Heart left ventricle (tissue), 16 donors: ENCODE measurements at regions not wholly inside any gene's neighbourhood (a gene's known extent, or its start where the extent isn't known, plus 50 kb on each side); places are given as distances from the start of the nearest gene placed in this dataset.

Source experiments
- ATAC-seq, 4 donors: fragments of 200-7000 bp; cut with Tn5 transposase; one replicate each; pipeline ENCODE4 v1.9.1; 2020 to 2022; ENCODE audit warnings: moderate library complexity in 4 of 4, mild to moderate bottlenecking in 3 of 4, moderate number of reproducible peaks in 1 of 4
- DNase-seq, 5 donors: peaks; one replicate each; pipeline ENCODE4 v3.0.0-alpha.2; 2020
- H3K27ac ChIP-seq, 12 donors: fragments of 200-600 bp; sonication (generic) in 4 of 12; one replicate each; pipeline versions ENCODE4 v1.5.0 to v1.8.0; 2016 to 2022; ENCODE audit warnings: mild to moderate bottlenecking in 2 of 12
- H3K27me3 ChIP-seq, 9 donors: fragments of 200-600 bp; sonication (generic) in 2 of 9; one replicate each; pipeline versions ENCODE4 v1.5.1 to v1.8.0; 2016 to 2022; ENCODE audit warnings: mild to moderate bottlenecking in 3 of 9
- H3K36me3 ChIP-seq, 9 donors: fragments of 200-600 bp; sonication (generic) in 2 of 9; one replicate each; pipeline versions ENCODE4 v1.5.0 to v1.8.0; 2018 to 2022; ENCODE audit warnings: mild to moderate bottlenecking in 2 of 9
- H3K4me1 ChIP-seq, 12 donors: fragments of 200-600 bp; sonication (generic) in 4 of 12; one replicate each; pipeline versions ENCODE4 v1.5.0 to v1.8.0; 2016 to 2022; ENCODE audit warnings: mild to moderate bottlenecking in 3 of 12
- H3K4me3 ChIP-seq, 12 donors: fragments of 200-600 bp; sonication (generic) in 4 of 12; one replicate each; pipeline versions ENCODE4 v1.5.0 to v1.8.0; 2017 to 2022; ENCODE audit warnings: mild to moderate bottlenecking in 9 of 12, moderate library complexity in 4 of 12
- H3K9me3 ChIP-seq, 12 donors: fragments of 200-600 bp; sonication (generic) in 4 of 12; one replicate each; pipeline versions ENCODE4 v1.5.0 to v1.8.0; 2016 to 2022; ENCODE audit warnings: mild to moderate bottlenecking in 1 of 12
- POLR2A ChIP-seq, 2 donors: fragments of 450-650 bp; IDR thresholded peaks; one replicate each; pipeline ENCODE4 v1.6.1; 2017; ENCODE audit warnings: antibody characterized with exemption in 2 of 2, mild to moderate bottlenecking in 2 of 2, moderate library complexity in 2 of 2
- WGBS, 4 donors: extraction: QIAGEN DNeasy Blood & Tissue Kit in 2 of 4; methylation state at CpG; one replicate each; pipeline versions ENCODE4 v1.1.5 to v1.1.7; 2013 to 2018; 5-methylcytosine and 5-hydroxymethylcytosine counted together
- intact Hi-C, 10 donors: fragments of 100-400 bp; cut with DNase I; formaldehyde crosslinking; loops; one replicate each; pipeline versions ENCODE4 v1.11.1 to v1.14.2; 2022
- TF ChIP-seq, protein P1 (sequence below), 12 donors: fragments of 200-600 bp; sonication (generic) in 4 of 12; IDR thresholded peaks; one replicate each; pipeline versions ENCODE4 v1.5.0 to v1.8.0; 2018 to 2022; ENCODE audit warnings: antibody characterized with exemption in 12 of 12, mild to moderate bottlenecking in 5 of 12
- donor health status: ischemic (EF 13 %, LVEDD 7.1; RV severe dilation, severe dysfunction).
- donor health status: healthy with polysubstance abuse.
- donor health status: DM: no; HTN: yes; CAD: no.
- donor health status: DM: no; HTN: no; CAD: no.
- donor health status: ischemic (EF 25% LVEDD 6.9; RV normal size, moderate dysfunction).
- donor health status: ischemic (EF 25% LVEDD 5.7; RV mildly dilated, moderate dysfunction).
- donor health status: healthy.
- donor health status: DM: yes; HTN: yes; CAD: no.
- donor health status: ischemic (EF 35%, LVEDD 5.7; RV mildly dilated, moderate dysfunction).
- donor health status: nonischemic (EF 11% LVEDD 7.7; RV severe dilation, severe dysfunction).
- donor health status: DM: yes; HTN: yes; CAD: no.
- donor health status: PGD.
- donor health status: ischemic (EF 29% LVEDD 5.4; RV normal size, mild dysfunction).
- donor health status: nonischemic (EF 23%, LVEDD 6.1; RV moderate dilation, normal function).

GRCh38 chr1:240031009-240031408 lies 60.7 kb upstream of the FMN2 start:
- no peak for ATAC-seq
- Histone ChIP-seq H3K4me3 (no peak overlapping the region), H3K9me3 (no peaks in the 10 kb centered on the region), H3K27me3 (peaks cover 0 to 8% (median 0%) of the 10 kb centered on the region in 9 donors), H3K4me1 (no peaks in the 10 kb centered on the region), H3K36me3 (no peaks in the 10 kb centered on the region), H3K27ac (no peak overlapping the region)
- intact Hi-C loops: loop anchor here in 1 of 10 donors (10.0 kb wide), 1 partner anchor 114 kb away; no protein-coding TSS in a partner anchor
- no peak for DNase-seq
- no peak for TF ChIP-seq POLR2A (IDR thresholded peaks at IDR 0.05)
- TF ChIP-seq, protein P1, sequence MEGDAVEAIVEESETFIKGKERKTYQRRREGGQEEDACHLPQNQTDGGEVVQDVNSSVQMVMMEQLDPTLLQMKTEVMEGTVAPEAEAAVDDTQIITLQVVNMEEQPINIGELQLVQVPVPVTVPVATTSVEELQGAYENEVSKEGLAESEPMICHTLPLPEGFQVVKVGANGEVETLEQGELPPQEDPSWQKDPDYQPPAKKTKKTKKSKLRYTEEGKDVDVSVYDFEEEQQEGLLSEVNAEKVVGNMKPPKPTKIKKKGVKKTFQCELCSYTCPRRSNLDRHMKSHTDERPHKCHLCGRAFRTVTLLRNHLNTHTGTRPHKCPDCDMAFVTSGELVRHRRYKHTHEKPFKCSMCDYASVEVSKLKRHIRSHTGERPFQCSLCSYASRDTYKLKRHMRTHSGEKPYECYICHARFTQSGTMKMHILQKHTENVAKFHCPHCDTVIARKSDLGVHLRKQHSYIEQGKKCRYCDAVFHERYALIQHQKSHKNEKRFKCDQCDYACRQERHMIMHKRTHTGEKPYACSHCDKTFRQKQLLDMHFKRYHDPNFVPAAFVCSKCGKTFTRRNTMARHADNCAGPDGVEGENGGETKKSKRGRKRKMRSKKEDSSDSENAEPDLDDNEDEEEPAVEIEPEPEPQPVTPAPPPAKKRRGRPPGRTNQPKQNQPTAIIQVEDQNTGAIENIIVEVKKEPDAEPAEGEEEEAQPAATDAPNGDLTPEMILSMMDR (IDR thresholded peaks at IDR 0.05): no peak
- WGBS, 4 donors: 74 to 76% (median 75%) methylated on average over 5 of the region's 5 CpGs

DNA sequence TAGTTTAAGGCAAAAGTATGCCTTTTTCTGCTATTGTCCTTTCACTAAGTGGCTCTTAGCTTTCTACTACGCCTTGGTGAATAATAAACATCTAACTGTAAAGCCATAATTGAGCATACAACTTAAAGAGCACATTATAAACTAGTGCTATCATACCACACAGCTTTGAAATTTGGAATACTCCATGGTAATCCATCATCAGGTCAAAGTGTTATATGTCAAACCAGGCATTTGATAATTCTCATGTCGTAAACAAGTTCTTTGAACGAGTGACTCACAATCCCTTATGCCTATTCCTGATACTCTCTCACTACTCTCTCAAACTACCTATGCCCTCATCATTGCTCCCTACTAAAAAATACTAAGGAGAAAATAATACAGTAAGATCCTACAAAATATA lies 60.3 kb upstream of the FMN2 start:
- Histone ChIP-seq H3K9me3 (no peaks in the 10 kb centered on the region), H3K27ac (no peak overlapping the region), H3K36me3 (no peaks in the 10 kb centered on the region), H3K4me3 (no peak overlapping the region), H3K4me1 (no peaks in the 10 kb centered on the region), H3K27me3 (peaks cover 0 to 8% (median 0%) of the 10 kb centered on the region in 9 donors)
- no peak for DNase-seq
- 73 to 78% (median 75%) methylated on average over 3 of the region's 3 CpGs for WGBS, 4 donors
- no peak for TF ChIP-seq POLR2A (IDR thresholded peaks at IDR 0.05)
- TF ChIP-seq, protein P1 (IDR thresholded peaks at IDR 0.05): no peak
- intact Hi-C loops: loop anchor here in 1 of 10 donors (10.0 kb wide), 1 partner anchor 113 kb away; no protein-coding TSS in a partner anchor
- ATAC-seq: no peak

- DNase-seq: no peak
- no peak overlapping the region for H3K4me3 ChIP-seq
- intact Hi-C loops: loop anchor here in 1 of 10 donors (10.0 kb wide), 1 partner anchor 111 kb away; no protein-coding TSS in a partner anchor
- H3K27ac ChIP-seq: no peak overlapping the region
- H3K36me3 ChIP-seq: no peaks in the 10 kb centered on the region
- no peak for ATAC-seq
- 22 to 29% (median 27%) methylated on average over 3 of the region's 3 CpGs for WGBS, 4 donors
- peaks cover 0 to 5% (median 0%) of the 10 kb centered on the region in 12 donors for H3K9me3 ChIP-seq
- peaks cover 0 to 8% (median 0%) of the 10 kb centered on the region in 9 donors for H3K27me3 ChIP-seq
- TF ChIP-seq, protein P1 (IDR thresholded peaks at IDR 0.05): no peak
- no peak for TF ChIP-seq POLR2A (IDR thresholded peaks at IDR 0.05)
- no peaks in the 10 kb centered on the region for H3K4me1 ChIP-seq
These were observed 58.3 kb upstream of the FMN2 start for GRCh38 chr1:240033406-240033805.

DNA sequence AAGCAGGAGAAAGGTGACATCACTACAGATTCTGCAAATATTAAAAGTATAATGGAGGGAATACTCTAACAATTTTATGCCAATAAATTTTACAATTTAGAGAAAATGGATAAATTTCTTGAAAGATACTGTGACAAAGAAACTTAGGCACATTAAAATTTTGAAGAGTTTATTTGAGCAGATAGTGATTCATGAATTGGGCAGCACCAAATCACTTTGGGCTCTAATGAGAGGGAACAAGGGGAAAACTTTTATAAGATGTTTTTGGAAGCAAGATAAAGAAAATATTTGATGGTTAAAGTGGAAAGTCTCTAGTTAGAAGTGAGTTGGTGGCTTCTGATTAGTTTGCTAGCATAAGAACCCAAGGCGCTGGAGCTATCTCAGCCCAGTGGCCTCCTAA lies 55.2 kb upstream of the FMN2 start:
- TF ChIP-seq POLR2A (IDR thresholded peaks at IDR 0.05): no peak
- TF ChIP-seq, protein P1 (IDR thresholded peaks at IDR 0.05): no peak
- no peak for DNase-seq
- Histone ChIP-seq H3K27me3 (peaks cover 0 to 4% (median 0%) of the 10 kb centered on the region in 9 donors), H3K27ac (no peak overlapping the region), H3K36me3 (no peaks in the 10 kb centered on the region), H3K4me1 (no peaks in the 10 kb centered on the region), H3K4me3 (no peak overlapping the region), H3K9me3 (peaks cover 0 to 5% (median 0%) of the 10 kb centered on the region in 12 donors)
- no peak for ATAC-seq
- intact Hi-C loops: loop anchor here in 2 of 10 donors (5.0 to 10.0 kb wide), 2 partner anchors 101 to 108 kb away; no protein-coding TSS in a partner anchor
- 88 to 92% (median 92%) methylated on average over 1 of the region's 1 CpG for WGBS, 4 donors
